HepG2 (cell line): ENCODE measurements at regions not wholly inside any gene's neighbourhood (a gene's known extent, or its start where the extent isn't known, plus 50 kb on each side); places are given as distances from the start of the nearest gene placed in this dataset.

ENCODE experiments used
- DNMT1 ChIP-seq: sonication (generic); formaldehyde crosslinking; IDR thresholded peaks from 2 replicates; pipeline ENCODE4 v1.5.1; 2020; ENCODE audit warnings: mild to moderate bottlenecking, missing genetic modification reagents
- POLR2AphosphoS5 ChIP-seq: IDR thresholded peaks from 2 replicates; pipeline ENCODE4 v1.6.1; 2012; ENCODE audit warnings: low read depth, low read length
- ZFP91 ChIP-seq: sonication (generic); formaldehyde crosslinking; IDR thresholded peaks from 2 replicates; pipeline ENCODE4 v1.9.0; 2022; ENCODE audit warnings: missing genetic modification reagents, mild to moderate bottlenecking, borderline replicate concordance

- no peak for TF ChIP-seq POLR2AphosphoS5
- TF ChIP-seq ZFP91 = no peak
- no peak for TF ChIP-seq DNMT1 (CRISPR knock-in tag)
Measured at GRCh38 chr14:89566180-89566579, 149.1 kb upstream of the FOXN3 start.
